IPS-18a (cell line): ENCODE measurements at regions not wholly inside any gene's neighbourhood (a gene's known extent, or its start where the extent isn't known, plus 50 kb on each side); places are given as distances from the start of the nearest gene placed in this dataset.
"Not testable (repeated sequence)": the region's sequence is repeated elsewhere in the genome, so short reads cannot be mapped to it uniquely, and the experiment has no call there.

ENCODE experiments used
- H3K27ac ChIP-seq: one replicate; pipeline ENCODE4 v1.5.1; 2013; ENCODE audit warnings: low read length
- H3K27me3 ChIP-seq: one replicate; pipeline ENCODE4 v1.6.1; 2013; ENCODE audit warnings: mild to moderate bottlenecking, low read length; ENCODE audit not compliant: control insufficient read depth, insufficient read depth
- H3K36me3 ChIP-seq: one replicate; pipeline ENCODE4 v1.6.1; 2013; ENCODE audit warnings: low read depth, low read length; ENCODE audit not compliant: control insufficient read depth
- H3K4me1 ChIP-seq: one replicate; pipeline ENCODE4 v1.6.1; 2013; ENCODE audit warnings: low read depth, low read length; ENCODE audit not compliant: control insufficient read depth
- H3K4me3 ChIP-seq: one replicate; pipeline ENCODE4 v1.5.1; 2013; ENCODE audit warnings: low read length
- H3K9ac ChIP-seq: one replicate; pipeline ENCODE4 v1.6.1; 2013; ENCODE audit warnings: mild to moderate bottlenecking, low read length, moderate library complexity
- H3K9me3 ChIP-seq: one replicate; pipeline ENCODE4 v1.6.1; 2013; ENCODE audit warnings: low read depth, low read length; ENCODE audit not compliant: control insufficient read depth

- Histone ChIP-seq H3K27me3 (no peaks in the 10 kb centered on the region), H3K27ac (no peak overlapping the region), H3K9ac (no peak overlapping the region), H3K9me3 (no peaks in the 10 kb centered on the region), H3K4me1 (no peaks in the 10 kb centered on the region), H3K4me3 (no peak overlapping the region), H3K36me3 (no peaks in the 10 kb centered on the region)
These were observed 92.6 kb upstream of the CTBP2 start for GRCh38 chr10:125252937-125253336.

DNA sequence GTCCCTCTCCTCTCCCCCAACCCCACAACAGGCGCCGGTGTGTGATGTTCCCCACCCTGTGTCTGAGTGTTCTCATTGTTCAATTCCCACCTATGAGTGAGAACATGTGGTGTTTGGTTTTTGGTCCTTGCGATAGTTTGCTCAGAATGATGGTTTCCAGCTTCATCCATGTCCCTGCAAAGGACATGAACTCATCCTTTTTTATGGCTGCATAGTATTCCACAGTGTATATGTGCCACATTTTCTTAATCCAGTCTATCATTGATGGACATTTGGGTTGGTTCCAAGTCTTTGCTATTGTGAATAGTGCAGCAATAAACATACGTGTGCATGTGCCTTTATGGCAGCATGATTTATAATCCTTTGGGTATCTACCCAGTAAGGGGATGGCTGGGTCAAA, 90.5 kb upstream of the CTBP2 start:
- H3K27me3 ChIP-seq, H3K4me1 ChIP-seq, H3K9ac ChIP-seq, H3K27ac ChIP-seq, H3K36me3 ChIP-seq, H3K4me3 ChIP-seq, H3K9me3 ChIP-seq: not testable (repeated sequence)

DNA sequence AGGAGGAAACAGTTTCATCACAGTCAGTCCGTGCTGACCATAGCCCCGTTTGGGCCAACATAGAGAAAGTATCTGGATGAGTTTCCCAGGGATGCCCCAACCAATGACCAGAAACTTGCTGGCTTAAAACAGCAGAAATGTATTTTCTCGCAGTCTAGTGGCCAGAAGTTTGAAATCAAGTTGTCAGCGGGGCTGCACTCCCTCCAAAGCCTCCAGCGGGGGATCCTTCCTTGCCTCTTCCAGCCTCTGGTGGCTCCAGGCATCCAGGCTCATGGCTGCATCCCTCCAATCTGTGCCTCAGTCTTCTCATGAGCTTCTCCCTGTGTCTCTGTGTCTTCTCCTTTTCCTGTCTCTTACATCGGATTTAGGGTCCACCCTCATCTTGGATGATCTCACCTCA, 89.6 kb upstream of the CTBP2 start:
- H3K9ac ChIP-seq, result no peak overlapping the region
- no peaks in the 10 kb centered on the region for H3K27me3 ChIP-seq
- H3K36me3 ChIP-seq, result no peaks in the 10 kb centered on the region
- no peak overlapping the region for H3K4me3 ChIP-seq
- H3K27ac ChIP-seq, result no peak overlapping the region
- no peaks in the 10 kb centered on the region for H3K9me3 ChIP-seq
- no peaks in the 10 kb centered on the region for H3K4me1 ChIP-seq

DNA sequence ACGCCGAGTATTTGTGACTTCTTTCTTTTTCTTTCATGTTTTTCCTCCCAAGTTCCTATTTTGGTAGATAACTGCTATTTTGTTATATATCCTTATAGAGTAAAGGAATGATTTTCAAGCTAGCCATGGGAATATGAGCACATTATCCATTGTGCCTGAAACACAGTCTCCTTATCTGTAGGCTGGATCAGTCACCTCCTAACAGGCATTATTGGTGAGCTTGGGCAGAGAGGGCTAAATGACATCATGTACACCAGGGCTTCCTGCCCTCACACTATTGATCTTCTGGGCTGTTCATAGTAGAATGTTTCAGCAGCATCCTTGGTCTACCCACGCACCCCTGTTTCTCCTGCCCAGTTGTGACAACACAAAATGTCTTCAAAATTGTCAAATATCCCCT, 88.1 kb upstream of the CTBP2 start:
- no peak overlapping the region for H3K27ac ChIP-seq
- no peaks in the 10 kb centered on the region for H3K27me3 ChIP-seq
- no peaks in the 10 kb centered on the region for H3K36me3 ChIP-seq
- H3K4me1 ChIP-seq, result no peaks in the 10 kb centered on the region
- H3K9ac ChIP-seq, result no peak overlapping the region
- no peak overlapping the region for H3K4me3 ChIP-seq
- no peaks in the 10 kb centered on the region for H3K9me3 ChIP-seq

DNA sequence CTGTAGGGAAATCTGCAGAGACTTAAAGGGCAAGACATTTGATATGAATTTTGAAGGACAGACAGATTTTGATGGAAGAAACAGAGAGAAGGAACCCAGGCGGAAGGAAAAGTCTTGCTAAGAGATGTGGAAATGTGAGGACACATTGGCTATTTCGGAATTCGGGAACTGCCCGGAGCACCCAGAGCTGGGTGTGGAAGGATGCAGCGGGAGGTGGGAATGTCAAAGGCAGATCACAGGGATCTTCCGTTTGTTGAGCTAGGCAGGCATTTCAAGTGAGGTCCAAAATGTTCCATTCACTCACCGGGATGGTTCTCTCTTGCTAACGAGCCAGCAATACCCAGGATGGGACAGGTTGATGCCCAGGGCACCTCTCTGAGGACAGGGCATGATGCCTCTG, 87.2 kb upstream of the CTBP2 start:
- Histone ChIP-seq H3K9me3 (no peaks in the 10 kb centered on the region), H3K4me3 (no peak overlapping the region), H3K36me3 (no peaks in the 10 kb centered on the region)

DNA sequence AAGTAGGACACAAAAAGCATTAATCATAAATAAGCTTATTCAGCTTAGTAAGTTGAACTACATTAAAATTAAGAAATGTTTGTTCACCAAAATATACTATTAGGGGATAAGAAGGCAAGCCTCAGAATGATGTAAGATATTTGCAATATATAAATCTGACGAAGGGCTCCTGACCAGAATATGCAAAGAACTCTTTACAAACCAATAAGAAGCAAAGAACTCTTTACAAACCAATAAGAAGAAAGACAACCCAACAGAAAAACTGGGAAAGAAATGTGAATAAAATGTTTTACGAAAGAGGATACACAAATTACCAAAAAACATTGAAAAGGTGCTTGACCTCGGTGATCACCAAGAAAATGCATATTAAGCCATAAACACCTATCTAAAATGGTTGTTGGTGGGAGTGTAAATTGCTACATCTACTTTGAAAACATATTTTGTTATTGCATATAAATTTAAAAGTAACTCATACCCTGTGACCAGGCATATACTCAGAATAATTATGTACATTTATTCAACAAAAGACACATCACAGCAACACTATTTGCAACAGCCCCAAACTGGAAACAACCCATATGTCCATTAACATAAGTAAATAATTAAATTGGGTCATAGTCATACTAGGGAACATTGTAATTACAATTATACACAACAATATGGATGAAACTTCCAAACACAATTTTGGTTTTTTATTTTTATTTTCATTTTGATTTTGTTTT, 83.3 kb upstream of the CTBP2 start:
- Histone ChIP-seq H3K27ac (no peak overlapping the region), H3K27me3 (no peaks in the 10 kb centered on the region), H3K4me3 (no peak overlapping the region), H3K9ac (no peak overlapping the region), H3K4me1 (no peaks in the 10 kb centered on the region), H3K9me3 (peaks cover 5% of the 10 kb centered on the region), H3K36me3 (no peaks in the 10 kb centered on the region)

More for the DNA sequence above, 87.2 kb upstream of the CTBP2 start:
- Histone ChIP-seq H3K27ac (no peak overlapping the region), H3K4me1 (no peaks in the 10 kb centered on the region), H3K9ac (no peak overlapping the region), H3K27me3 (no peaks in the 10 kb centered on the region)

GRCh38 chr10:125238682-125239081, 78.3 kb upstream of the CTBP2 start:
- no peaks in the 10 kb centered on the region for H3K27me3 ChIP-seq
- no peak overlapping the region for H3K9ac ChIP-seq
- H3K36me3 ChIP-seq, result no peaks in the 10 kb centered on the region
- H3K4me1 ChIP-seq, result peaks cover 3% of the 10 kb centered on the region
- H3K4me3 ChIP-seq, result no peak overlapping the region
- H3K9me3 ChIP-seq, result peaks cover 13% of the 10 kb centered on the region
- H3K27ac ChIP-seq, result no peak overlapping the region

DNA sequence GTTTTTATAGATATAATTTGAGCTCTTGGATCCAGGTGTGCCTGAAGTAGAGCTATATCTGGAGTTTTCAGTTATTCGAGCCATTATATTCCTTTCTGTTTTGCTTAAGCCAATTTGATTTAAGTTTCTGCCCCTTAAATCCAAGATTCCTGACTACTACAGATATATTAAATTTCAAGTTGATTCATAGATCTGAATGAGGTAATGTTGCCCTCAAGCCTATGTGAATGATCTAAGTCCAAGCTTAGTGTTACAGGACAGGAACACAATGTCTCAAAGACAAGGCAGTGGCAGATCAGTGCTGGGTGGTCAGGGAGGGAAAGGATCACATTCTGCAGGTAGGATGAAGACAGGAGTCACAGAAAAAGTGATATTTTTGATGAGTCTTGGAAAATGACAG, 75.7 kb upstream of the CTBP2 start:
- Histone ChIP-seq H3K9me3 (peaks cover 13% of the 10 kb centered on the region), H3K27me3 (no peaks in the 10 kb centered on the region), H3K36me3 (no peaks in the 10 kb centered on the region), H3K9ac (no peak overlapping the region), H3K27ac (no peak overlapping the region), H3K4me1 (peaks cover 9% of the 10 kb centered on the region), H3K4me3 (no peak overlapping the region)

GRCh38 chr10:125235093-125236069, 75.0 kb upstream of the CTBP2 start:
- no peak overlapping the region for H3K9ac ChIP-seq
- H3K4me3 ChIP-seq, result no peak overlapping the region
- no peaks in the 10 kb centered on the region for H3K27me3 ChIP-seq
- peaks cover 9% of the 10 kb centered on the region for H3K4me1 ChIP-seq
- no peaks in the 10 kb centered on the region for H3K36me3 ChIP-seq
- peaks cover 13% of the 10 kb centered on the region for H3K9me3 ChIP-seq
- no peak overlapping the region for H3K27ac ChIP-seq

DNA sequence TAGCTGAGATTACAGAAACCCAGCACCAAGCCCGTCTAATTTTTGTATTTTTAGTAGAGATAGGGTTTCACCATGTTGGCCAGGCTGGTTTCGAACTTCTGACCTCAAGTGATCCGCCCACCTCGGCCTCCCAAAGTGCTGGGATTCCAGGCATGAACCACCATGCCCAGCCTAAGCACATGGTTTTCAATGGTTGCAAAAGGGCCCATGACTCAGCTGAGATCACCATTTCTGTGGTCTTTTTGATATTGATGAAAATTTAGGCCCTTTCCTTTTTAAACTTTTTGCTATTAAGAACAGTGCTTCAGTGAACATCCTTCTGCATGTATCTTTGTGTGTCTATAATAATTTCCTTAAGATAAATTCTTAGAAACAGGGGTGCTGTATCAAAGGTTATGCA, 74.2 kb upstream of the CTBP2 start:
- H3K27ac ChIP-seq, H3K27me3 ChIP-seq, H3K36me3 ChIP-seq, H3K9ac ChIP-seq, H3K4me1 ChIP-seq, H3K4me3 ChIP-seq: not testable (repeated sequence)
- peaks cover 13% of the 10 kb centered on the region for H3K9me3 ChIP-seq

- no peaks in the 10 kb centered on the region for H3K27me3 ChIP-seq
- no peak overlapping the region for H3K9ac ChIP-seq
These were observed 73.4 kb upstream of the CTBP2 start for GRCh38 chr10:125233726-125234125.

More at GRCh38 chr10:125233726-125234125, 73.4 kb upstream of the CTBP2 start:
- H3K36me3 ChIP-seq, result no peaks in the 10 kb centered on the region
- H3K9me3 ChIP-seq, result peaks cover 8% of the 10 kb centered on the region
- no peak overlapping the region for H3K27ac ChIP-seq
- H3K4me1 ChIP-seq, result peaks cover 18% of the 10 kb centered on the region
- no peak overlapping the region for H3K4me3 ChIP-seq
